ENCODE measurements at regions not wholly inside any gene's neighbourhood (a gene's known extent, or its start where the extent isn't known, plus 50 kb on each side); places are given as distances from the start of the nearest gene placed in this dataset.

- H3F3A ChIP-seq (ENCODE audit: low read length, unreplicated experiment) = no peaks in the 10 kb centered on the region
- TF ChIP-seq EZH2phosphoT487 (IDR thresholded peaks at IDR 0.05; ENCODE audit: borderline replicate concordance, low read length) (no peak), EZH2 (IDR thresholded peaks at IDR 0.05; ENCODE audit: low read length, unreplicated experiment) (no peak)
- ChIA-PET POLR2A (ENCODE audit: unreplicated experiment) (no interaction called here), CTCF (no interaction called here)
- H3K27me3 ChIP-seq (ENCODE audit: low read length) = no peaks in the 10 kb centered on the region
- intact Hi-C loops (cut with micrococcal nuclease) = loop anchor here (10.0 kb wide), 2 partner anchors 201 to 359 kb away; no protein-coding TSS in a partner anchor
- peaks cover 40% of the 10 kb centered on the region for H3K4me1 ChIP-seq (ENCODE audit: insufficient read depth, low read length)
- no peak overlapping the region for H3K9ac ChIP-seq (ENCODE audit: low read length)
- BruUV-seq (replicated peaks) = no TSS peak
- no peak overlapping the region for H3K4me2 ChIP-seq (ENCODE audit: low read length)
- H3K4me3 ChIP-seq (ENCODE audit: low read length) = no peak overlapping the region
- DNase-seq = no peak
- ATAC-seq = no peak
- H3K79me2 ChIP-seq (ENCODE audit: low read length) = no peaks in the 10 kb centered on the region
- no peaks in the 10 kb centered on the region for H3K36me3 ChIP-seq (ENCODE audit: low read depth, low read length)
- no peaks in the 10 kb centered on the region for H4K20me1 ChIP-seq (ENCODE audit: low read length)
- no peaks in the 10 kb centered on the region for H3K9me3 ChIP-seq (ENCODE audit: low read length)
- H3K9me2 ChIP-seq (replicated peaks; ENCODE audit: low read length) = no peaks in the 10 kb centered on the region
- H3K27ac ChIP-seq (ENCODE audit: low read length) = no peak overlapping the region
- no peak overlapping the region for H2AFZ ChIP-seq (ENCODE audit: low read length)
These were observed 210.0 kb upstream of the SOX4 start for GRCh38 chr6:21383450-21384085.

- H3K9me2 ChIP-seq (replicated peaks; ENCODE audit: low read length) = no peaks in the 10 kb centered on the region
- TF ChIP-seq CTCF (conservative IDR thresholded peaks at IDR 0.05; ENCODE audit: low read depth, low read length) (no peak), EZH2phosphoT487 (IDR thresholded peaks at IDR 0.05; ENCODE audit: borderline replicate concordance, low read length) (no peak), EZH2 (IDR thresholded peaks at IDR 0.05; ENCODE audit: low read length, unreplicated experiment) (no peak)
- H3F3A ChIP-seq (ENCODE audit: low read length, unreplicated experiment) = no peaks in the 10 kb centered on the region
- no TSS peak for BruUV-seq (replicated peaks)
- ChIA-PET CTCF (no interaction called here), POLR2A (ENCODE audit: unreplicated experiment) (no interaction called here)
- no peak overlapping the region for H3K4me3 ChIP-seq (ENCODE audit: low read length)
- peak; percentile 39 for DNase-seq
- peak overlapping the region; percentile 26; the same call in 1 of the 2 replicates for H2AFZ ChIP-seq (ENCODE audit: low read length)
- intact Hi-C loops (cut with micrococcal nuclease) = loop anchor here (10.0 kb wide), 2 partner anchors 201 to 359 kb away; no protein-coding TSS in a partner anchor
- no peak overlapping the region; the same call in 1 of the 2 replicates for H3K27ac ChIP-seq (ENCODE audit: low read length)
- H3K79me2 ChIP-seq (ENCODE audit: low read length) = no peaks in the 10 kb centered on the region
- ATAC-seq = no peak
- H3K4me2 ChIP-seq (ENCODE audit: low read length) = peak overlapping the region; percentile 20; the same call in 1 of the 2 replicates
- H3K4me1 ChIP-seq (ENCODE audit: insufficient read depth, low read length) = peaks cover 40% of the 10 kb centered on the region
- no peaks in the 10 kb centered on the region for H3K27me3 ChIP-seq (ENCODE audit: low read length)
- no peak overlapping the region for H3K9ac ChIP-seq (ENCODE audit: low read length)
- no peaks in the 10 kb centered on the region for H3K9me3 ChIP-seq (ENCODE audit: low read length)
- no peaks in the 10 kb centered on the region for H4K20me1 ChIP-seq (ENCODE audit: low read length)
- H3K36me3 ChIP-seq (ENCODE audit: low read depth, low read length) = no peaks in the 10 kb centered on the region
These were observed 209.3 kb upstream of the SOX4 start for GRCh38 chr6:21384216-21384615.

- CTCF ChIA-PET = no interaction called here
- no peaks in the 10 kb centered on the region for H3K9me3 ChIP-seq (ENCODE audit: low read length)
- ATAC-seq = no peak
- peak; percentile 63 for DNase-seq
- no peaks in the 10 kb centered on the region for H3F3A ChIP-seq (ENCODE audit: low read length, unreplicated experiment)
- POLR2A ChIA-PET (ENCODE audit: unreplicated experiment) = no interaction called here
- peaks cover 29% of the 10 kb centered on the region for H3K4me1 ChIP-seq (ENCODE audit: insufficient read depth, low read length)
- TF ChIP-seq EZH2phosphoT487 (IDR thresholded peaks at IDR 0.05; ENCODE audit: borderline replicate concordance, low read length) (no peak), CTCF (conservative IDR thresholded peaks at IDR 0.05; ENCODE audit: low read depth, low read length) (no peak), EZH2 (IDR thresholded peaks at IDR 0.05; ENCODE audit: low read length, unreplicated experiment) (no peak)
- H2AFZ ChIP-seq (ENCODE audit: low read length) = no peak overlapping the region
- no peak overlapping the region for H3K4me2 ChIP-seq (ENCODE audit: low read length)
- no peaks in the 10 kb centered on the region for H3K27me3 ChIP-seq (ENCODE audit: low read length)
- no peak overlapping the region for H3K9ac ChIP-seq (ENCODE audit: low read length)
- no TSS peak for BruUV-seq (replicated peaks)
- H3K79me2 ChIP-seq (ENCODE audit: low read length) = no peaks in the 10 kb centered on the region
- no peak overlapping the region for H3K4me3 ChIP-seq (ENCODE audit: low read length)
- H3K27ac ChIP-seq (ENCODE audit: low read length) = no peak overlapping the region
- intact Hi-C loops (cut with micrococcal nuclease) = loop anchor here (10.0 kb wide), 2 partner anchors 198 to 362 kb away; no protein-coding TSS in a partner anchor
- H4K20me1 ChIP-seq (ENCODE audit: low read length) = no peaks in the 10 kb centered on the region
- no peaks in the 10 kb centered on the region for H3K36me3 ChIP-seq (ENCODE audit: low read depth, low read length)
- H3K9me2 ChIP-seq (replicated peaks; ENCODE audit: low read length) = no peaks in the 10 kb centered on the region
These were observed 206.8 kb upstream of the SOX4 start for GRCh38 chr6:21386744-21387143.
